AG09309 (cell line): ENCODE measurements at regions not wholly inside any gene's neighbourhood (a gene's known extent, or its start where the extent isn't known, plus 50 kb on each side); places are given as distances from the start of the nearest gene placed in this dataset.

ENCODE experiments used
- DNase-seq: peaks from one replicate; pipeline ENCODE4 v3.0.0-alpha.2; 2010; ENCODE audit warnings: low read depth
- H3K4me3 ChIP-seq: 2 replicates; pipeline ENCODE4 v1.5.1; 2011; ENCODE audit warnings: mild to moderate bottlenecking, low read depth, low read length, moderate library complexity; ENCODE audit not compliant: control insufficient read depth
- TF ChIP-seq, protein P1 (sequence below): IDR thresholded peaks from 2 replicates; pipeline ENCODE4 v1.5.1; 2011; ENCODE audit warnings: mild to moderate bottlenecking, low read depth, low read length, inconsistent platforms; ENCODE audit not compliant: insufficient read depth, control insufficient read depth; ENCODE audit errors: missing control alignments

DNA sequence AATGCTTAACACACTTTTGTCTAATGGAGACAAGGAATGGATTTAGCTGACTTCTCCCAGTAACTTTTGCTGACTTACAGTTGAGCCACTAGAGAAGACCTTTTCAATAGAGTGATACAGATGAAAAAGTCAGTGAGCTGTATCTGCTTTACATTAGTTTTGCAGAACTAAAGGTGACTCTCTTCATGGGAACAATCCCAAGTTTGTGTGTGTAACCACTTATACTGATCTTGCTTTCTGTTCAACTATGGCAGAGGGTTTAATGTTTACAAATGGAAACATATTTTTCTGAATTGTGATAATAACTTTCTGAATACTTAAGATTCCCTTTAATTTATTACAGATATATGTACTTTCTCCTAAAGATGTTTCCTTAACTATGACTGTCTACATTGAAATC, 182.6 kb upstream of the PUDP start:
- H3K4me3 ChIP-seq, result no peak overlapping the region
- TF ChIP-seq, protein P1, sequence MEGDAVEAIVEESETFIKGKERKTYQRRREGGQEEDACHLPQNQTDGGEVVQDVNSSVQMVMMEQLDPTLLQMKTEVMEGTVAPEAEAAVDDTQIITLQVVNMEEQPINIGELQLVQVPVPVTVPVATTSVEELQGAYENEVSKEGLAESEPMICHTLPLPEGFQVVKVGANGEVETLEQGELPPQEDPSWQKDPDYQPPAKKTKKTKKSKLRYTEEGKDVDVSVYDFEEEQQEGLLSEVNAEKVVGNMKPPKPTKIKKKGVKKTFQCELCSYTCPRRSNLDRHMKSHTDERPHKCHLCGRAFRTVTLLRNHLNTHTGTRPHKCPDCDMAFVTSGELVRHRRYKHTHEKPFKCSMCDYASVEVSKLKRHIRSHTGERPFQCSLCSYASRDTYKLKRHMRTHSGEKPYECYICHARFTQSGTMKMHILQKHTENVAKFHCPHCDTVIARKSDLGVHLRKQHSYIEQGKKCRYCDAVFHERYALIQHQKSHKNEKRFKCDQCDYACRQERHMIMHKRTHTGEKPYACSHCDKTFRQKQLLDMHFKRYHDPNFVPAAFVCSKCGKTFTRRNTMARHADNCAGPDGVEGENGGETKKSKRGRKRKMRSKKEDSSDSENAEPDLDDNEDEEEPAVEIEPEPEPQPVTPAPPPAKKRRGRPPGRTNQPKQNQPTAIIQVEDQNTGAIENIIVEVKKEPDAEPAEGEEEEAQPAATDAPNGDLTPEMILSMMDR, result no peak
- no peak for DNase-seq

DNA sequence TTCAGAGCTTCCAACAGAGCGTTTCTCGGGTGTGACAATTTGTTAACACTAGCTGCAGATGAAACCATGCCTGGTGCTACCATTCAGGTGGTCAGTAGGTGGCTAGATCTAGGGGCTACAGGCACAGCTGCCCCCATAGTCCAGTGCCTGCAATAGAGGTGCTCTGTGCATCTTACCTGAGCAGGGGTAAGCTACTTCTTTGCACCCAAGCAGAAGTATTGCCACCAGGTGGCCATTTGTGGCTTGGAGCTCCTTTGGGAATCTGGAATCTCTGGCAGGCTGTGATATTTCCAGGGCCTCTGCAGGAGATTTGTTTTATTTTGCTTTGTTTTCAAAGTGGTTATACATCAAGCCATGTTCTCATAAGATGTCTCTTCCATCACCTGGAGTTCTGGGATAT, 170.7 kb upstream of the PUDP start:
- H3K4me3 ChIP-seq, result no peak overlapping the region
- TF ChIP-seq, protein P1, result no peak
- no peak for DNase-seq

DNA sequence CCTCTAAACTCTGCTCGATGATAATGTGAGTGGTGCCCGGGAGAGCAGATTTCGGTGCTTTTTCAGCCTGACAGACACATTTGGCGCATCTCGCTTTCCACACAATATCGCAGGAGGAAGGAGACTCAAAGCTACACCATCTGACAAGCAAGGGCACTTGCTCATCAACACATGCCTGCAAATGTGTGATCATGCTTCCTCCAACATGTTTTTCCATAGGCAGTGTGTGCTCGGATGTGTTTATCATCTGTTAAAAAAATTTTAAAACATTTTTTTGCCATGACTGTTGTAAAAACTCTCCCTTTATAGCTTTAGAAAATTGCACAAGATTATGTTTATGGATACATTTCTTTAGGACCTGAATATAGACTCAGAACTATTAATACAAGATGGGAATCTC, 170.3 kb upstream of the PUDP start:
- no peak overlapping the region for H3K4me3 ChIP-seq
- TF ChIP-seq, protein P1, result no peak
- no peak for DNase-seq

DNA sequence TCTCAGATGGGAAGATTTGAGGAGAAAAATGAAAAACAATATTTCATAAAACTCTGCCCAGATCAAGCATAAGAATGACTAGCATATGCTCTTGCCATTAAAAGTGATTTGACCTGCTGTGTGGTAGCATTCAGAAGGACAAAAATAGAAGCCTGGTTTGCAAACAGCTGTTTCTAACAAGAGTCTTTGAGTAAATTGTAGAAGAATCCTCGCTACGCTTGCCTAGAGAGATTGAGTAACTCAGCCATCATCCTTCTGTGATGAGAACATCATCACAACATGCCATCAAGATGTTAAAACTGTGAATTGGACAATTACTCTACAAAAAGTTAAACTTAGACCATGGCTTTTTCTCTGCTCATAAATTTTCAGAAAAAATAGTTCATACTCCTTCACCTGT, 168.9 kb upstream of the PUDP start:
- H3K4me3 ChIP-seq, result no peak overlapping the region
- TF ChIP-seq, protein P1, result no peak
- DNase-seq, result peak; percentile 61

DNA sequence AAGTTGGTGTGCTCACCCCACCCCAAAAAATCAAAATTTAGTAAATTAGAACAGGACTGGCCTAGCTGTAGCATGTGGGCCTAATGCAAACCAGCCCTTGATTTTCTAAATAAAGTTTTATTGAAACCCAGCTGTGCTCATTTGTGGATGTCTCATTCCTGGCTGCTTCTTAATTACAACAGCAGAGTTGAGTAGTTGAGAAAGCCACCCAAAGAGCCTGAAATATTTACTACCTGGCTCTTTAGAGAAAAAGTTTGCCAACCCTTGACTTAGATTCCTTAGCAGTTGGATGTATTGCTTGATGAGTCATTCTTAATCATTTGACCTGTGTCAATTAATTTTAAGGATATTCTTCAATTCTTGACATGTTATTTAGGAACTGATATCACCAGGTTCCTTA, 168.3 kb upstream of the PUDP start:
- DNase-seq, result no peak
- H3K4me3 ChIP-seq, result no peak overlapping the region
- TF ChIP-seq, protein P1, result no peak

DNA sequence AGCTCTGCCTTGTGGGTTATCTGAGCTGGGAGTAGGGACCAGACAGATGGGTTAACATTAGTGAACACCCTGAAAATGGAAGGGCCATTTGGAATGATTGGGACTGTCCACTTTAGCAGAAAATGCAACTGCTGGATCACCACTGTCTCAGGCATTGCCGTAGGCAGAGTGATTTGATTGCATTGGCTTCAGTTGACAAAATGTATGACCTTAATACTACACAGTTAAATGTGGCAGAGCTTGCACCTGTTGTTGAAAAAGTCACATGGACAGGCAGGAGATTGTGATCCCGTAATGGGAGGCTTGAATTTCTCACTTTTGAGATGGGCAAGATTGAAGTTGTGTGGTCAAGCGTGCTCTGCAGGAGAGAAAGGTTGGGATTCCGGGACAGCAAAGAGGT, 166.5 kb upstream of the PUDP start:
- no peak overlapping the region for H3K4me3 ChIP-seq
- no peak for DNase-seq
- TF ChIP-seq, protein P1, result no peak

DNA sequence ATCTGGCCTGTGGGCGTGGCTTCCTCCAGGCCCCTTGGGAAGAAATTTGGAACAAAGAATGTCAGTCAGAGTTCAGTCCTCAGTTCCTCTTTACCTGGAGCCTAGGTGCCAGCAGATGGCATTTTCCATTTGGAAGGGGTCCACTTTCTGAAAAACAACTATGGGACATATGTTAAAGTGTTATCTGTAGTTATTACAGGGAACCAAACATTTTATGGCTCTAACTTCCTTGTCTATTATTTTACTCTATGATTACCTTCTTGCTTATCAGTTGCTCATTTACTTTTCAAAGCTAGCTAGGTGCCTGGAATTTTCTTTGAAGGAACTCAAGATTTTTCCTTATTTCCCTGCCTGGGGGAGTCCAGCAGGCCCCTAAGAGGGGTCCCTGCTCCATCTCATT, 159.8 kb upstream of the PUDP start:
- TF ChIP-seq, protein P1, result no peak
- H3K4me3 ChIP-seq, result no peak overlapping the region
- DNase-seq, result no peak
